H1 (cell line): ENCODE measurements at regions not wholly inside any gene's neighbourhood (a gene's known extent, or its start where the extent isn't known, plus 50 kb on each side); places are given as distances from the start of the nearest gene placed in this dataset.

Experiments
- ATF3 ChIP-seq: IDR thresholded peaks from 2 replicates; pipeline ENCODE4 v1.6.1; 2011; ENCODE audit warnings: low read depth, mild to moderate bottlenecking, low read length; ENCODE audit not compliant: insufficient read depth
- CTBP2 ChIP-seq: IDR thresholded peaks from 2 replicates; pipeline ENCODE4 v1.7.0; 2011; ENCODE audit warnings: borderline replicate concordance, mild to moderate bottlenecking, moderate library complexity, mixed read lengths, low read length; ENCODE audit not compliant: insufficient read depth, insufficient read length
- MAX ChIP-seq: IDR thresholded peaks from 2 replicates; pipeline ENCODE4 v1.6.1; 2012; ENCODE audit warnings: inconsistent platforms
- TEAD4 ChIP-seq: IDR thresholded peaks from 2 replicates; pipeline ENCODE4 v1.6.1; 2012; ENCODE audit warnings: low read depth, low read length, inconsistent platforms, mixed read lengths
- TF ChIP-seq, protein P1 (sequence below): fragments of 300-600 bp; sonication (generic); IDR thresholded peaks from 2 replicates; pipeline ENCODE4 v1.7.1; 2012; ENCODE audit warnings: low read length, moderate library complexity, mild to moderate bottlenecking, inconsistent platforms; ENCODE audit not compliant: insufficient replicate concordance
- TF ChIP-seq, protein P2 (sequence below), 3 experiments: IDR thresholded peaks; 1 replicate in 2 of 3; 2 replicates in 1 of 3; pipeline versions ENCODE4 v1.5.1 to v1.6.1; 2011; ENCODE audit warnings: low read length in 3 of 3, mild to moderate bottlenecking in 3 of 3, inconsistent platforms in 2 of 3, low read depth in 1 of 3, moderate library complexity in 1 of 3; ENCODE audit not compliant: insufficient read depth in 1 of 3; ENCODE audit errors: control extremely low read depth in 1 of 3

DNA sequence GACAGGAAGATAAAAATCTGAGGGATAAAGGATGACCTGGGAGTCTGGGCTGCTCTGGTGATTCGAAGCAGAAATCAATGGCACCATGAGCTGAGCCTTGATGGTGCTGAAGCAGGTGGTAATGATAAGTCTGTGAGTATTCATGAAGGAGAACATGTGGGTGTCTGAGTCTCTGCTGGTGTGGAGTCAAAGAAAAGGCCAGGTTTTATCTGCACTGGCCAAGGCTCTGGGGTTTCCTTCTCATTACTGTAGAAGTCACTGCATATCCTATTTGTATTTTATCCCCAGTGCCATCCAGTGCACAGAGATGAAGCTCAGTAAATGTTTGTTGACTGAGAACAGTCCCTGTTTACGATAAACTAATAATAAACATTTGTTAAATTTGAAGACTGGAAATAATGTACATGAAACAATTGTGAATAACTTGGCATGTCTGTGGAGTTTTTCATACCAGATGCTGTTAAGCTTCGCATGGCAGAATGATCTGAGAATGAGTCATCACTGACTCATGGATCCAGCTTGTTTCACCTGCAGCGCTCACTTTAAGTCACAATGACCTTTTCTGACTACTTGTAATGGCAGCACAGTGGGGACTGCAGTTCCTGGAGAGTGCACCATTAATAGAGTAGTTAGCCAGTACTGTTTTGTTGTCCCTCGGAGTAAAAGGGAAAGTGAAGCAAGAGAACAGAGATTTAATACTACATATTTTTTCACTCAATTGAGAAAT lies 538.5 kb downstream of the HTR7 start (continued):
- TF ChIP-seq, protein P1, sequence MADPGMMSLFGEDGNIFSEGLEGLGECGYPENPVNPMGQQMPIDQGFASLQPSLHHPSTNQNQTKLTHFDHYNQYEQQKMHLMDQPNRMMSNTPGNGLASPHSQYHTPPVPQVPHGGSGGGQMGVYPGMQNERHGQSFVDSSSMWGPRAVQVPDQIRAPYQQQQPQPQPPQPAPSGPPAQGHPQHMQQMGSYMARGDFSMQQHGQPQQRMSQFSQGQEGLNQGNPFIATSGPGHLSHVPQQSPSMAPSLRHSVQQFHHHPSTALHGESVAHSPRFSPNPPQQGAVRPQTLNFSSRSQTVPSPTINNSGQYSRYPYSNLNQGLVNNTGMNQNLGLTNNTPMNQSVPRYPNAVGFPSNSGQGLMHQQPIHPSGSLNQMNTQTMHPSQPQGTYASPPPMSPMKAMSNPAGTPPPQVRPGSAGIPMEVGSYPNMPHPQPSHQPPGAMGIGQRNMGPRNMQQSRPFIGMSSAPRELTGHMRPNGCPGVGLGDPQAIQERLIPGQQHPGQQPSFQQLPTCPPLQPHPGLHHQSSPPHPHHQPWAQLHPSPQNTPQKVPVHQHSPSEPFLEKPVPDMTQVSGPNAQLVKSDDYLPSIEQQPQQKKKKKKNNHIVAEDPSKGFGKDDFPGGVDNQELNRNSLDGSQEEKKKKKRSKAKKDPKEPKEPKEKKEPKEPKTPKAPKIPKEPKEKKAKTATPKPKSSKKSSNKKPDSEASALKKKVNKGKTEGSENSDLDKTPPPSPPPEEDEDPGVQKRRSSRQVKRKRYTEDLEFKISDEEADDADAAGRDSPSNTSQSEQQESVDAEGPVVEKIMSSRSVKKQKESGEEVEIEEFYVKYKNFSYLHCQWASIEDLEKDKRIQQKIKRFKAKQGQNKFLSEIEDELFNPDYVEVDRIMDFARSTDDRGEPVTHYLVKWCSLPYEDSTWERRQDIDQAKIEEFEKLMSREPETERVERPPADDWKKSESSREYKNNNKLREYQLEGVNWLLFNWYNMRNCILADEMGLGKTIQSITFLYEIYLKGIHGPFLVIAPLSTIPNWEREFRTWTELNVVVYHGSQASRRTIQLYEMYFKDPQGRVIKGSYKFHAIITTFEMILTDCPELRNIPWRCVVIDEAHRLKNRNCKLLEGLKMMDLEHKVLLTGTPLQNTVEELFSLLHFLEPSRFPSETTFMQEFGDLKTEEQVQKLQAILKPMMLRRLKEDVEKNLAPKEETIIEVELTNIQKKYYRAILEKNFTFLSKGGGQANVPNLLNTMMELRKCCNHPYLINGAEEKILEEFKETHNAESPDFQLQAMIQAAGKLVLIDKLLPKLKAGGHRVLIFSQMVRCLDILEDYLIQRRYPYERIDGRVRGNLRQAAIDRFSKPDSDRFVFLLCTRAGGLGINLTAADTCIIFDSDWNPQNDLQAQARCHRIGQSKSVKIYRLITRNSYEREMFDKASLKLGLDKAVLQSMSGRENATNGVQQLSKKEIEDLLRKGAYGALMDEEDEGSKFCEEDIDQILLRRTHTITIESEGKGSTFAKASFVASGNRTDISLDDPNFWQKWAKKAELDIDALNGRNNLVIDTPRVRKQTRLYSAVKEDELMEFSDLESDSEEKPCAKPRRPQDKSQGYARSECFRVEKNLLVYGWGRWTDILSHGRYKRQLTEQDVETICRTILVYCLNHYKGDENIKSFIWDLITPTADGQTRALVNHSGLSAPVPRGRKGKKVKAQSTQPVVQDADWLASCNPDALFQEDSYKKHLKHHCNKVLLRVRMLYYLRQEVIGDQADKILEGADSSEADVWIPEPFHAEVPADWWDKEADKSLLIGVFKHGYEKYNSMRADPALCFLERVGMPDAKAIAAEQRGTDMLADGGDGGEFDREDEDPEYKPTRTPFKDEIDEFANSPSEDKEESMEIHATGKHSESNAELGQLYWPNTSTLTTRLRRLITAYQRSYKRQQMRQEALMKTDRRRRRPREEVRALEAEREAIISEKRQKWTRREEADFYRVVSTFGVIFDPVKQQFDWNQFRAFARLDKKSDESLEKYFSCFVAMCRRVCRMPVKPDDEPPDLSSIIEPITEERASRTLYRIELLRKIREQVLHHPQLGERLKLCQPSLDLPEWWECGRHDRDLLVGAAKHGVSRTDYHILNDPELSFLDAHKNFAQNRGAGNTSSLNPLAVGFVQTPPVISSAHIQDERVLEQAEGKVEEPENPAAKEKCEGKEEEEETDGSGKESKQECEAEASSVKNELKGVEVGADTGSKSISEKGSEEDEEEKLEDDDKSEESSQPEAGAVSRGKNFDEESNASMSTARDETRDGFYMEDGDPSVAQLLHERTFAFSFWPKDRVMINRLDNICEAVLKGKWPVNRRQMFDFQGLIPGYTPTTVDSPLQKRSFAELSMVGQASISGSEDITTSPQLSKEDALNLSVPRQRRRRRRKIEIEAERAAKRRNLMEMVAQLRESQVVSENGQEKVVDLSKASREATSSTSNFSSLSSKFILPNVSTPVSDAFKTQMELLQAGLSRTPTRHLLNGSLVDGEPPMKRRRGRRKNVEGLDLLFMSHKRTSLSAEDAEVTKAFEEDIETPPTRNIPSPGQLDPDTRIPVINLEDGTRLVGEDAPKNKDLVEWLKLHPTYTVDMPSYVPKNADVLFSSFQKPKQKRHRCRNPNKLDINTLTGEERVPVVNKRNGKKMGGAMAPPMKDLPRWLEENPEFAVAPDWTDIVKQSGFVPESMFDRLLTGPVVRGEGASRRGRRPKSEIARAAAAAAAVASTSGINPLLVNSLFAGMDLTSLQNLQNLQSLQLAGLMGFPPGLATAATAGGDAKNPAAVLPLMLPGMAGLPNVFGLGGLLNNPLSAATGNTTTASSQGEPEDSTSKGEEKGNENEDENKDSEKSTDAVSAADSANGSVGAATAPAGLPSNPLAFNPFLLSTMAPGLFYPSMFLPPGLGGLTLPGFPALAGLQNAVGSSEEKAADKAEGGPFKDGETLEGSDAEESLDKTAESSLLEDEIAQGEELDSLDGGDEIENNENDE = peak; percentile 26
- TF ChIP-seq CTBP2 = no peak
- peak; percentile 24; the same call in 1 of the 2 replicates for TF ChIP-seq MAX
- TF ChIP-seq ATF3 = peak; percentile 86
- peak; percentile 57; the same call in 1 of the 2 replicates for TF ChIP-seq TEAD4
- TF ChIP-seq, protein P2, sequence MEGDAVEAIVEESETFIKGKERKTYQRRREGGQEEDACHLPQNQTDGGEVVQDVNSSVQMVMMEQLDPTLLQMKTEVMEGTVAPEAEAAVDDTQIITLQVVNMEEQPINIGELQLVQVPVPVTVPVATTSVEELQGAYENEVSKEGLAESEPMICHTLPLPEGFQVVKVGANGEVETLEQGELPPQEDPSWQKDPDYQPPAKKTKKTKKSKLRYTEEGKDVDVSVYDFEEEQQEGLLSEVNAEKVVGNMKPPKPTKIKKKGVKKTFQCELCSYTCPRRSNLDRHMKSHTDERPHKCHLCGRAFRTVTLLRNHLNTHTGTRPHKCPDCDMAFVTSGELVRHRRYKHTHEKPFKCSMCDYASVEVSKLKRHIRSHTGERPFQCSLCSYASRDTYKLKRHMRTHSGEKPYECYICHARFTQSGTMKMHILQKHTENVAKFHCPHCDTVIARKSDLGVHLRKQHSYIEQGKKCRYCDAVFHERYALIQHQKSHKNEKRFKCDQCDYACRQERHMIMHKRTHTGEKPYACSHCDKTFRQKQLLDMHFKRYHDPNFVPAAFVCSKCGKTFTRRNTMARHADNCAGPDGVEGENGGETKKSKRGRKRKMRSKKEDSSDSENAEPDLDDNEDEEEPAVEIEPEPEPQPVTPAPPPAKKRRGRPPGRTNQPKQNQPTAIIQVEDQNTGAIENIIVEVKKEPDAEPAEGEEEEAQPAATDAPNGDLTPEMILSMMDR (IDR thresholded peaks at IDR 0.05; ENCODE audit: control extremely low read depth in 1 of 3, insufficient read depth in 1 of 3, low read depth in 1 of 3, low read length in 3 of 3) = no peak
